ENCODE measurements at regions not wholly inside any gene's neighbourhood (a gene's known extent, or its start where the extent isn't known, plus 50 kb on each side); places are given as distances from the start of the nearest gene placed in this dataset.

GRCh38 chr6:166877906-166878305, 78.4 kb downstream of the RNASET2 start:
- FAIRE-seq (no peak), DNase-seq (ENCODE audit: insufficient read length, low spot score) (no peak)
- TF ChIP-seq CTCF (IDR thresholded peaks at IDR 0.05; ENCODE audit: insufficient read depth, missing control alignments): no peak

- no peak for FAIRE-seq
- no peak for DNase-seq (ENCODE audit: insufficient read length, low spot score)
- no peak for TF ChIP-seq CTCF (IDR thresholded peaks at IDR 0.05; ENCODE audit: insufficient read depth, missing control alignments)
Measured at GRCh38 chr6:166877349-166877748, 79.0 kb downstream of the RNASET2 start.

- DNase-seq (ENCODE audit: insufficient read length, low spot score): no peak
- no peak for TF ChIP-seq CTCF (IDR thresholded peaks at IDR 0.05; ENCODE audit: insufficient read depth, missing control alignments)
- FAIRE-seq: no peak
Measured at GRCh38 chr6:166872531-166873009, 83.8 kb downstream of the RNASET2 start.

GRCh38 chr6:166870602-166871208, 85.6 kb downstream of the RNASET2 start:
- no peak for FAIRE-seq
- TF ChIP-seq CTCF (IDR thresholded peaks at IDR 0.05; ENCODE audit: insufficient read depth, missing control alignments): no peak
- DNase-seq (ENCODE audit: insufficient read length, low spot score): no peak

GRCh38 chr6:166866839-166867637, 89.3 kb downstream of the RNASET2 start:
- DNase-seq (ENCODE audit: insufficient read length, low spot score) (no peak), FAIRE-seq (no peak)
- TF ChIP-seq CTCF (IDR thresholded peaks at IDR 0.05; ENCODE audit: insufficient read depth, missing control alignments): no peak

GRCh38 chr6:166864333-166864732, 92.0 kb downstream of the RNASET2 start:
- no peak for TF ChIP-seq CTCF (IDR thresholded peaks at IDR 0.05; ENCODE audit: insufficient read depth, missing control alignments)
- FAIRE-seq (no peak), DNase-seq (ENCODE audit: insufficient read length, low spot score) (no peak)
